SK-N-SH treated with all-trans-retinoic acid at 6 μM for 48 hours (cell line): ENCODE measurements at regions not wholly inside any gene's neighbourhood (a gene's known extent, or its start where the extent isn't known, plus 50 kb on each side); places are given as distances from the start of the nearest gene placed in this dataset.

Experiments
- ARNTL ChIP-seq: fragments of 450-650 bp; formaldehyde crosslinking; IDR thresholded peaks from 2 replicates; pipeline ENCODE4 v1.5.0; 2020; ENCODE audit warnings: low read depth, mild to moderate bottlenecking, moderate library complexity, borderline replicate concordance
- BACH2 ChIP-seq: fragments of 250-450 bp; sonication (Bioruptor Pico); IDR thresholded peaks from 2 replicates; pipeline ENCODE4 v1.9.0; 2021; ENCODE audit warnings: mild to moderate bottlenecking, borderline replicate concordance
- ISL1 ChIP-seq: fragments of 250-450 bp; sonication (Bioruptor Pico); IDR thresholded peaks from 2 replicates; pipeline ENCODE4 v2.1.2; 2022; ENCODE audit warnings: mild to moderate bottlenecking, moderate library complexity
- OSR1 ChIP-seq: fragments of 250-450 bp; sonication (Bioruptor Pico); IDR thresholded peaks from 2 replicates; pipeline ENCODE4 v1.8.0; 2022; ENCODE audit warnings: moderate library complexity, mild to moderate bottlenecking, inconsistent platforms
- RARB ChIP-seq: fragments of 250-450 bp; sonication (Bioruptor Pico); IDR thresholded peaks from 2 replicates; pipeline ENCODE4 v1.8.0; 2021; ENCODE audit warnings: mild to moderate bottlenecking, moderate library complexity
- TOX ChIP-seq: fragments of 250-450 bp; sonication (Bioruptor Pico); IDR thresholded peaks from 2 replicates; pipeline ENCODE4 v1.8.0; 2021; ENCODE audit warnings: mild to moderate bottlenecking, moderate library complexity, borderline replicate concordance
- ZFP3 ChIP-seq: fragments of 250-450 bp; sonication (Bioruptor Pico); IDR thresholded peaks from 2 replicates; pipeline ENCODE4 v1.5.0; 2020; ENCODE audit warnings: mild to moderate bottlenecking, moderate library complexity
- ZNF565 ChIP-seq: fragments of 450-650 bp; formaldehyde crosslinking; conservative IDR thresholded peaks from 2 replicates; pipeline ENCODE4 v1.5.0; 2020; ENCODE audit warnings: low read depth, mild to moderate bottlenecking, moderate library complexity
- TF ChIP-seq, protein P1 (sequence below): fragments of 250-450 bp; sonication (Bioruptor Pico); IDR thresholded peaks from 2 replicates; pipeline ENCODE4 v1.5.0; 2020; ENCODE audit warnings: mild to moderate bottlenecking, moderate library complexity
- TF ChIP-seq, protein P2 (sequence below): fragments of 250-450 bp; sonication (Bioruptor Pico); IDR thresholded peaks from 2 replicates; pipeline ENCODE4 v1.8.0; 2020; ENCODE audit warnings: mild to moderate bottlenecking, moderate library complexity, borderline replicate concordance

DNA sequence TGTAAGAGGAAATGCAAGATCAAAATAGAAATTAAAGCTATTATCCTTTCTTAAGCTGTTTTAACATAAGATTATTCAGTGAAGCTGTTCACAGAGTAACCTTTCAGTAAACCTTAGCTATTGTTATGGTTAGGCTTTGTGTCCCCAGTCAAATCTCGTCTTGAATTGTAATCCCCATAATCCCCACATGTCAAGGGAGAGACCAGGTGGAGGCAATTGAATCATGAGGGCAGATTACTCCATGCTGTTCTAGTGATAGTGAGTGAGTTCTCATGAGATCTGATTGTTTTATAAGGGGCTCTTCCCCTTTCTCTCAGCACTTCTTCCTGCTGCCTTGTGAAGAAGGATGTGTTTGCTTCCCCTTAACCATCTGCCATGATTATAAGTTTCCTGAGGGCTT, 424.4 kb downstream of the DSEL start:
- TF ChIP-seq, protein P1, sequence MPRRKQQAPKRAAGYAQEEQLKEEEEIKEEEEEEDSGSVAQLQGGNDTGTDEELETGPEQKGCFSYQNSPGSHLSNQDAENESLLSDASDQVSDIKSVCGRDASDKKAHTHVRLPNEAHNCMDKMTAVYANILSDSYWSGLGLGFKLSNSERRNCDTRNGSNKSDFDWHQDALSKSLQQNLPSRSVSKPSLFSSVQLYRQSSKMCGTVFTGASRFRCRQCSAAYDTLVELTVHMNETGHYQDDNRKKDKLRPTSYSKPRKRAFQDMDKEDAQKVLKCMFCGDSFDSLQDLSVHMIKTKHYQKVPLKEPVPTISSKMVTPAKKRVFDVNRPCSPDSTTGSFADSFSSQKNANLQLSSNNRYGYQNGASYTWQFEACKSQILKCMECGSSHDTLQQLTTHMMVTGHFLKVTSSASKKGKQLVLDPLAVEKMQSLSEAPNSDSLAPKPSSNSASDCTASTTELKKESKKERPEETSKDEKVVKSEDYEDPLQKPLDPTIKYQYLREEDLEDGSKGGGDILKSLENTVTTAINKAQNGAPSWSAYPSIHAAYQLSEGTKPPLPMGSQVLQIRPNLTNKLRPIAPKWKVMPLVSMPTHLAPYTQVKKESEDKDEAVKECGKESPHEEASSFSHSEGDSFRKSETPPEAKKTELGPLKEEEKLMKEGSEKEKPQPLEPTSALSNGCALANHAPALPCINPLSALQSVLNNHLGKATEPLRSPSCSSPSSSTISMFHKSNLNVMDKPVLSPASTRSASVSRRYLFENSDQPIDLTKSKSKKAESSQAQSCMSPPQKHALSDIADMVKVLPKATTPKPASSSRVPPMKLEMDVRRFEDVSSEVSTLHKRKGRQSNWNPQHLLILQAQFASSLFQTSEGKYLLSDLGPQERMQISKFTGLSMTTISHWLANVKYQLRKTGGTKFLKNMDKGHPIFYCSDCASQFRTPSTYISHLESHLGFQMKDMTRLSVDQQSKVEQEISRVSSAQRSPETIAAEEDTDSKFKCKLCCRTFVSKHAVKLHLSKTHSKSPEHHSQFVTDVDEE (CRISPR knock-in tag) = no peak
- TF ChIP-seq ARNTL (CRISPR knock-in tag) (no peak), ZFP3 (CRISPR knock-in tag) (no peak), OSR1 (CRISPR knock-in tag) (no peak), ZNF565 (no peak), TOX (CRISPR knock-in tag) (no peak), BACH2 (no peak), ISL1 (no peak), RARB (no peak)
- TF ChIP-seq, protein P2, sequence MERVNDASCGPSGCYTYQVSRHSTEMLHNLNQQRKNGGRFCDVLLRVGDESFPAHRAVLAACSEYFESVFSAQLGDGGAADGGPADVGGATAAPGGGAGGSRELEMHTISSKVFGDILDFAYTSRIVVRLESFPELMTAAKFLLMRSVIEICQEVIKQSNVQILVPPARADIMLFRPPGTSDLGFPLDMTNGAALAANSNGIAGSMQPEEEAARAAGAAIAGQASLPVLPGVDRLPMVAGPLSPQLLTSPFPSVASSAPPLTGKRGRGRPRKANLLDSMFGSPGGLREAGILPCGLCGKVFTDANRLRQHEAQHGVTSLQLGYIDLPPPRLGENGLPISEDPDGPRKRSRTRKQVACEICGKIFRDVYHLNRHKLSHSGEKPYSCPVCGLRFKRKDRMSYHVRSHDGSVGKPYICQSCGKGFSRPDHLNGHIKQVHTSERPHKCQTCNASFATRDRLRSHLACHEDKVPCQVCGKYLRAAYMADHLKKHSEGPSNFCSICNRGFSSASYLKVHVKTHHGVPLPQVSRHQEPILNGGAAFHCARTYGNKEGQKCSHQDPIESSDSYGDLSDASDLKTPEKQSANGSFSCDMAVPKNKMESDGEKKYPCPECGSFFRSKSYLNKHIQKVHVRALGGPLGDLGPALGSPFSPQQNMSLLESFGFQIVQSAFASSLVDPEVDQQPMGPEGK (CRISPR knock-in tag) = no peak
